SKM-1 treated with dmso at 0.1 percent for 144 hours (cell line): ENCODE measurements at regions not wholly inside any gene's neighbourhood (a gene's known extent, or its start where the extent isn't known, plus 50 kb on each side); places are given as distances from the start of the nearest gene placed in this dataset.
A peak's percentile ranks its signal among the peaks of the same experiment; 100 is the strongest.
"Not testable (repeated sequence)": the region's sequence is repeated elsewhere in the genome, so short reads cannot be mapped to it uniquely, and the experiment has no call there.

Experiments used
- DNase-seq: peaks from one replicate; lab custom pipeline; 2025; ENCODE audit not compliant: unreplicated experiment; lab: John Stamatoyannopoulos, UW

- no peak for DNase-seq
Measured at GRCh38 chr1:102365071-102365470, 368.3 kb upstream of the OLFM3 start.

GRCh38 chr1:102336602-102337001 is 339.9 kb upstream of the OLFM3 start:
- DNase-seq: no peak

GRCh38 chr1:102318104-102318806 is 321.5 kb upstream of the OLFM3 start:
- DNase-seq: no peak

- DNase-seq: no peak
Measured at GRCh38 chr1:102315096-102315495, 318.4 kb upstream of the OLFM3 start.

- no peak for DNase-seq
Measured at GRCh38 chr1:102296116-102296515, 299.4 kb upstream of the OLFM3 start.

- DNase-seq: no peak
Measured at GRCh38 chr1:102282955-102283354, 286.2 kb upstream of the OLFM3 start.

GRCh38 chr1:102262994-102263393 is 266.3 kb upstream of the OLFM3 start:
- no peak for DNase-seq

- DNase-seq: no peak
Measured at GRCh38 chr1:102252731-102253505, 256.2 kb upstream of the OLFM3 start.

GRCh38 chr1:102241431-102242338 is 245.0 kb upstream of the OLFM3 start:
- peak; percentile 2 for DNase-seq

GRCh38 chr1:102239247-102239646 is 242.5 kb upstream of the OLFM3 start:
- DNase-seq: no peak

- DNase-seq: no peak
Measured at GRCh38 chr1:102234753-102235359, 238.1 kb upstream of the OLFM3 start.

- no peak for DNase-seq
Measured at GRCh38 chr1:102219463-102219862, 222.7 kb upstream of the OLFM3 start.

GRCh38 chr1:102210891-102211290 is 214.2 kb upstream of the OLFM3 start:
- not testable (repeated sequence) for DNase-seq

GRCh38 chr1:102191723-102192122 is 195.0 kb upstream of the OLFM3 start:
- DNase-seq: no peak

- DNase-seq: no peak
Measured at GRCh38 chr1:102190429-102190828, 193.7 kb upstream of the OLFM3 start.

GRCh38 chr1:102186536-102186935 is 189.8 kb upstream of the OLFM3 start:
- no peak for DNase-seq

GRCh38 chr1:102185260-102185659 is 188.5 kb upstream of the OLFM3 start:
- no peak for DNase-seq

- no peak for DNase-seq
Measured at GRCh38 chr1:102184477-102184876, 187.8 kb upstream of the OLFM3 start.

- no peak for DNase-seq
Measured at GRCh38 chr1:102183711-102184110, 187.0 kb upstream of the OLFM3 start.

- DNase-seq: no peak
Measured at GRCh38 chr1:102182603-102183260, 186.0 kb upstream of the OLFM3 start.

- DNase-seq: no peak
Measured at GRCh38 chr1:102181341-102181740, 184.6 kb upstream of the OLFM3 start.
